ENCODE measurements at regions not wholly inside any gene's neighbourhood (a gene's known extent, or its start where the extent isn't known, plus 50 kb on each side); places are given as distances from the start of the nearest gene placed in this dataset.

- no peak overlapping the region for H3K27ac ChIP-seq
- no peak overlapping the region for H3K4me3 ChIP-seq
- no peaks in the 10 kb centered on the region for H3K27me3 ChIP-seq (replicated peaks; ENCODE audit: insufficient read depth)
- H4K20me1 ChIP-seq (ENCODE audit: insufficient read depth): no peaks in the 10 kb centered on the region
- in situ Hi-C loops (cut with MboI): no loop called here
- 97 to 100% methylated on average over 3 of the region's 3 CpGs for WGBS, 2 experiments (ENCODE audit: low coverage in 1 of 2, low lambda C conversion rate in 2 of 2, missing lambda C conversion rate in 2 of 2)
- no peaks in the 10 kb centered on the region for H3K9me2 ChIP-seq (ENCODE audit: insufficient read depth)
- no peaks in the 10 kb centered on the region for H3K9me3 ChIP-seq (ENCODE audit: low read depth)
- H2AFZ ChIP-seq: no peak overlapping the region
- no peaks in the 10 kb centered on the region for H3K4me1 ChIP-seq (ENCODE audit: insufficient read depth)
- no peak for DNase-seq
- H3K9ac ChIP-seq: no peak overlapping the region
- H3K4me2 ChIP-seq (ENCODE audit: unreplicated experiment): no peak overlapping the region
- TF ChIP-seq EZH2 (IDR thresholded peaks at IDR 0.05; ENCODE audit: insufficient read depth, poor library complexity, severe bottlenecking) (no peak), EZH2phosphoT487 (IDR thresholded peaks at IDR 0.05; ENCODE audit: insufficient read depth, low read depth) (no peak)
- H3F3A ChIP-seq (ENCODE audit: insufficient read depth): no peaks in the 10 kb centered on the region
- H3K79me2 ChIP-seq (ENCODE audit: insufficient read depth): no peaks in the 10 kb centered on the region
- no peaks in the 10 kb centered on the region for H3K36me3 ChIP-seq (ENCODE audit: low read depth)
Measured at GRCh38 chr10:4330636-4331035, 495.4 kb upstream of the AKR1E2 start.

GRCh38 chr10:4329225-4329624, 496.8 kb upstream of the AKR1E2 start:
- H3K27me3 ChIP-seq (replicated peaks; ENCODE audit: insufficient read depth): no peaks in the 10 kb centered on the region
- WGBS, 2 experiments (ENCODE audit: low coverage in 1 of 2, low lambda C conversion rate in 2 of 2, missing lambda C conversion rate in 2 of 2): 96 to 99% methylated on average over 3 of the region's 3 CpGs
- in situ Hi-C loops (cut with MboI): no loop called here
- no peak overlapping the region for H3K9ac ChIP-seq
- H3K9me2 ChIP-seq (ENCODE audit: insufficient read depth): no peaks in the 10 kb centered on the region
- H3K36me3 ChIP-seq (ENCODE audit: low read depth): no peaks in the 10 kb centered on the region
- no peak overlapping the region for H3K27ac ChIP-seq
- H2AFZ ChIP-seq: no peak overlapping the region
- H3K9me3 ChIP-seq (ENCODE audit: low read depth): no peaks in the 10 kb centered on the region
- H3K4me1 ChIP-seq (ENCODE audit: insufficient read depth): no peaks in the 10 kb centered on the region
- no peak overlapping the region for H3K4me3 ChIP-seq
- no peak for TF ChIP-seq EZH2 (IDR thresholded peaks at IDR 0.05; ENCODE audit: insufficient read depth, poor library complexity, severe bottlenecking)
- no peak for TF ChIP-seq EZH2phosphoT487 (IDR thresholded peaks at IDR 0.05; ENCODE audit: insufficient read depth, low read depth)
- H3K79me2 ChIP-seq (ENCODE audit: insufficient read depth): no peaks in the 10 kb centered on the region
- H3K4me2 ChIP-seq (ENCODE audit: unreplicated experiment): no peak overlapping the region
- H3F3A ChIP-seq (ENCODE audit: insufficient read depth): no peaks in the 10 kb centered on the region
- no peak for DNase-seq
- H4K20me1 ChIP-seq (ENCODE audit: insufficient read depth): no peaks in the 10 kb centered on the region

- H3K4me1 ChIP-seq (ENCODE audit: insufficient read depth): no peaks in the 10 kb centered on the region
- no peaks in the 10 kb centered on the region for H3K79me2 ChIP-seq (ENCODE audit: insufficient read depth)
- TF ChIP-seq EZH2 (IDR thresholded peaks at IDR 0.05; ENCODE audit: insufficient read depth, poor library complexity, severe bottlenecking) (no peak), EZH2phosphoT487 (IDR thresholded peaks at IDR 0.05; ENCODE audit: insufficient read depth, low read depth) (no peak)
- no peak overlapping the region for H3K9ac ChIP-seq
- DNase-seq: no peak
- H3F3A ChIP-seq (ENCODE audit: insufficient read depth): no peaks in the 10 kb centered on the region
- H4K20me1 ChIP-seq (ENCODE audit: insufficient read depth): no peaks in the 10 kb centered on the region
- 93 to 100% methylated on average over 5 of the region's 5 CpGs for WGBS, 2 experiments (ENCODE audit: low coverage in 1 of 2, low lambda C conversion rate in 2 of 2, missing lambda C conversion rate in 2 of 2)
- in situ Hi-C loops (cut with MboI): no loop called here
- H3K27me3 ChIP-seq (replicated peaks; ENCODE audit: insufficient read depth): no peaks in the 10 kb centered on the region
- H3K9me2 ChIP-seq (ENCODE audit: insufficient read depth): no peaks in the 10 kb centered on the region
- no peak overlapping the region for H3K4me3 ChIP-seq
- H3K9me3 ChIP-seq (ENCODE audit: low read depth): no peaks in the 10 kb centered on the region
- no peak overlapping the region for H3K27ac ChIP-seq
- no peaks in the 10 kb centered on the region for H3K36me3 ChIP-seq (ENCODE audit: low read depth)
- no peak overlapping the region for H3K4me2 ChIP-seq (ENCODE audit: unreplicated experiment)
- no peak overlapping the region for H2AFZ ChIP-seq
Measured at GRCh38 chr10:4326647-4327046, 499.4 kb upstream of the AKR1E2 start.

GRCh38 chr10:4319870-4320367, 506.1 kb upstream of the AKR1E2 start:
- Histone ChIP-seq H3K4me1 (ENCODE audit: insufficient read depth) (peaks cover 20% of the 10 kb centered on the region), H3K36me3 (ENCODE audit: low read depth) (no peaks in the 10 kb centered on the region), H3K4me2 (ENCODE audit: unreplicated experiment) (no peak overlapping the region), H3K27ac (no peak overlapping the region), H3F3A (ENCODE audit: insufficient read depth) (peaks cover 17% of the 10 kb centered on the region), H3K9me3 (ENCODE audit: low read depth) (no peaks in the 10 kb centered on the region), H3K79me2 (ENCODE audit: insufficient read depth) (no peaks in the 10 kb centered on the region), H4K20me1 (ENCODE audit: insufficient read depth) (no peaks in the 10 kb centered on the region), H3K9me2 (ENCODE audit: insufficient read depth) (no peaks in the 10 kb centered on the region), H2AFZ (no peak overlapping the region), H3K27me3 (replicated peaks; ENCODE audit: insufficient read depth) (no peaks in the 10 kb centered on the region), H3K9ac (no peak overlapping the region), H3K4me3 (no peak overlapping the region)
- in situ Hi-C loops (cut with MboI): no loop called here
- WGBS, 2 experiments (ENCODE audit: low coverage in 1 of 2, low lambda C conversion rate in 2 of 2, missing lambda C conversion rate in 2 of 2): 85 to 89% methylated on average over 8 of the region's 8 CpGs
- TF ChIP-seq EZH2phosphoT487 (IDR thresholded peaks at IDR 0.05; ENCODE audit: insufficient read depth, low read depth) (no peak), EZH2 (IDR thresholded peaks at IDR 0.05; ENCODE audit: insufficient read depth, poor library complexity, severe bottlenecking) (no peak)
- no peak for DNase-seq
